MG63 (cell line): ENCODE measurements at regions not wholly inside any gene's neighbourhood (a gene's known extent, or its start where the extent isn't known, plus 50 kb on each side); places are given as distances from the start of the nearest gene placed in this dataset.
"Not testable (repeated sequence)": the region's sequence is repeated elsewhere in the genome, so short reads cannot be mapped to it uniquely, and the experiment has no call there.

Source experiments
- DNase-seq: peaks from one replicate; pipeline ENCODE4 v3.0.0-alpha.2; 2020
- H3K27me3 ChIP-seq: fragments of 250-450 bp; sonication (Bioruptor Pico); 2 replicates; pipeline ENCODE4 v1.5.1; 2020; ENCODE audit warnings: mild to moderate bottlenecking, moderate library complexity
- H3K36me3 ChIP-seq: fragments of 250-450 bp; sonication (Bioruptor Pico); 2 replicates; pipeline ENCODE4 v1.5.1; 2020; ENCODE audit warnings: mild to moderate bottlenecking, moderate library complexity
- H3K4me3 ChIP-seq: fragments of 250-450 bp; sonication (Bioruptor Pico); 2 replicates; pipeline ENCODE4 v1.5.1; 2020; ENCODE audit warnings: mild to moderate bottlenecking, moderate library complexity
- H3K9me3 ChIP-seq: fragments of 250-450 bp; sonication (Bioruptor Pico); 2 replicates; pipeline ENCODE4 v1.5.1; 2020; ENCODE audit warnings: mild to moderate bottlenecking, moderate library complexity

DNA sequence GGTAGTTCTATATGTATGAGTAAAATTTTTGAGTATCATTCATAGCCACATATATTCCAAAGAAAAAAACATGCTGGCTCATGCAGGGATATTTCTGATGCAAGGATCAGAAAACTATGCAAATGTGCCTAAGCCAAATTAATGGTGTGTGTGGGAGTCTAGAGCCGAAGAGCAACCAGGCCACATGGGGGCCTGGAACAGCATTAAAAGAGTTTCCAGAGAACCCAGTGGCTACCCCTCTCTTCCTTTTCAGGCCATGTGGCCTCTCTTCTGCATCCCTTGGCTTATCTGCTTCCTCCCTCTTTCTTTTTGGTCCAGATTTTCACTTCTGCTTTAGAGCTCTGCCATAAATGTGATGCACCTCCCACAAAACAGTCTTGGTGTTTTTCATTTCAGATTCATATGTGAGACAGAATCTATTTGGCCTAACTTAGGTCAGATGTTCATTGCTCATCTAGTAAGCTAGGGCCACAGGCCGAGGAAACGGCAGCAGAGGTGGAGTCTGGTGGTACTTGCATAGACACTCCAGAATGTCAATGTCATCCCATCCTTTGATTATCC, 300.0 kb downstream of the SH3GL2 start:
- no peak for DNase-seq
- H3K9me3 ChIP-seq: no peaks in the 10 kb centered on the region
- H3K36me3 ChIP-seq: no peaks in the 10 kb centered on the region
- H3K27me3 ChIP-seq: no peaks in the 10 kb centered on the region
- no peak overlapping the region for H3K4me3 ChIP-seq

DNA sequence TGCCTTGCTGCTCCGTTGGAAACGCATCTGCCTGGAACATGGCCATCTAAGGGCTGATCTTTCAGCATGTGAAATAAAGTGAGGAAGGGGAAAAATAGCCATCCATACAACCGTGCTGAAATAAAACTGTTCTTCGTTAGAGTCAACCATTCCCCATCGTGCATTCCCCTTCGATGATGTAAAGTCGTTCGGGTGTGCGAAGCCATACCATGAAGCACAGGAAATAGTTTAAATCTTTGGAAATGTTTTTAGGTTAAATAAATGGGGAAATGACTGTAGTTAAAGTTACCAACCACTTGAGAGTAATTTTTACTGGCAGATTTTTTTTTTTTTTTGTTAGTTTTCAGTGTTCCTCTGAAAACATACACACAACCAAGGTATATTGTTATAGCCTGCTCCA, 302.5 kb downstream of the SH3GL2 start:
- no peak for DNase-seq
- Histone ChIP-seq H3K36me3 (no peaks in the 10 kb centered on the region), H3K4me3 (no peak overlapping the region), H3K9me3 (no peaks in the 10 kb centered on the region), H3K27me3 (no peaks in the 10 kb centered on the region)

DNA sequence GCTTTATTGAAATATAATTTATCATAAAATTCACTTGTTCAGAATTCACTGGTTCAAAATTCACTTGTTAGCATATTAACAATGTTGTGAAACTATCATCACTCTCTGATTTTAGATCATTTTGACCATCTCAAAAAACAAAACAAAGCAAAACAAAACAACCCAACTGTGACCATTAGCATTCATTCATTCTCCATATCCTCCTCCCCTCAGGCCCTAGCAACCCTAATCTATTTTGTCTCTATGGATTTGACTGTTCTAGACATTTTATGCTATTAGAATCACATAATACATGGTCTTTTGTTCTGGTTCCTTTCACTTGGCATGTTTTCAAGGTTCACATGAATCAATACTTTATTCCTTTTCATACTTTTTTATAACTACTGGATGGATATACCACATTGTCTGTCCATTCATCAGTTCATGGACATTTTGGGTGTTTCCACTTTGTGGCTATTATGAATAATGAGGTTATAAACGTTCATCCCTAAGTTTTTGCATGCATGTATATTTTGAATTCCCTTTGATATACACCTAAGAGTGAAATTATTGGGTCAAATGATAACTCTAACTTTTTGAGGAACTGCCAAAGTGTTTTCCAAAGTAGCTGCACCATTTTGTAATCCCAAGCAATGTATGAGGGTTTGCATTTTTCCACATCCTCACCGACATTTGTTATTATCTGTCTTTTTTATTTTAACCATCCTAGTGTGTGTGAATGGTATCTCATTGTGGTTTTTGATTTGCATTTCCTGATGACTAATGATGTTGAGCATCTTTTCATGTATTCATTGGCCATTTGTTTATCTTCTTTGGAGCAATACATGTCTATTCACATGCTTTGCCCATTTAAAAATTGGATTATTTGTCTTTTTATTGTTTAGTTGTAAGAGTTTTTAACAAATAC, 304.1 kb downstream of the SH3GL2 start:
- Histone ChIP-seq H3K4me3 (no peak overlapping the region), H3K36me3 (no peaks in the 10 kb centered on the region), H3K27me3 (no peaks in the 10 kb centered on the region), H3K9me3 (no peaks in the 10 kb centered on the region)
- no peak for DNase-seq

DNA sequence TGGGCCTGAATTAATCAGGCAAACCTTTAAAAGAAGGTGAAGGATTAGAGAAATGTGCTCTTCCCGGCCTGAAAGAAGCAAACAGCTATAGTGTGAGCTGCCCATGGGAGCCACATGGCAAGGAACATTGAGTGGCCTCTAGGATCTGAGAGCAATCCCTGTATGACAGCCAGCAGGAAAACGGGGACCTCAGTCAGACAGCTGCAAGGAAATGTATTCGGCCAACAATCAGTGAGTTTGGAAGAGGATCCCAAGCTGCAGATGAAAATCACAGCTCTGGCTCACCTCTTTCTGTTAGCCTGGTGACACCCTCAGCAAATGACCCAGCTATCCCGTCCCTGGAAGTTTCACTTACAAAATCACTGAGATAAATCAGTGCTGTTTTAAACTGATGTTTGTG, 309.2 kb downstream of the SH3GL2 start:
- H3K4me3 ChIP-seq: no peak overlapping the region
- no peaks in the 10 kb centered on the region for H3K27me3 ChIP-seq
- H3K36me3 ChIP-seq: no peaks in the 10 kb centered on the region
- H3K9me3 ChIP-seq: no peaks in the 10 kb centered on the region
- DNase-seq: no peak

DNA sequence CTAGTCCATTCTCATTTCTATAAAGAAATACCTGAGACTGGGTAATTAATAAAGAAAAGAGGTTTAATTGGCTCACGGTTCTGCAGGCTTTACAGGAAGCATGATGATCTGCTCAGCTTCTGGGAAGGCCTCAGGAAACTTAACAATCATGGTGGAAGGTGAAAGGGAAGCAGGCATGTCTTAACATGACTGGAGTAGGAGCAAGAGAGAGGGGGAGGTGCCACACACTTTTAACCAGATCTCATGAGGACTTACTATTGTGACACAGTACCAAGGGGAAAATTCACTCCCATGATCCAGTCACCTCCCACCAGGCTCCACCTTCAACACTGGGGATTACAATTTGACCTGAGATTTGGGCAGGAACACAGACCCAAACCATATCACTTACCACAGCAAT, 310.1 kb downstream of the SH3GL2 start:
- DNase-seq, H3K9me3 ChIP-seq, H3K27me3 ChIP-seq, H3K36me3 ChIP-seq, H3K4me3 ChIP-seq: not testable (repeated sequence)

DNA sequence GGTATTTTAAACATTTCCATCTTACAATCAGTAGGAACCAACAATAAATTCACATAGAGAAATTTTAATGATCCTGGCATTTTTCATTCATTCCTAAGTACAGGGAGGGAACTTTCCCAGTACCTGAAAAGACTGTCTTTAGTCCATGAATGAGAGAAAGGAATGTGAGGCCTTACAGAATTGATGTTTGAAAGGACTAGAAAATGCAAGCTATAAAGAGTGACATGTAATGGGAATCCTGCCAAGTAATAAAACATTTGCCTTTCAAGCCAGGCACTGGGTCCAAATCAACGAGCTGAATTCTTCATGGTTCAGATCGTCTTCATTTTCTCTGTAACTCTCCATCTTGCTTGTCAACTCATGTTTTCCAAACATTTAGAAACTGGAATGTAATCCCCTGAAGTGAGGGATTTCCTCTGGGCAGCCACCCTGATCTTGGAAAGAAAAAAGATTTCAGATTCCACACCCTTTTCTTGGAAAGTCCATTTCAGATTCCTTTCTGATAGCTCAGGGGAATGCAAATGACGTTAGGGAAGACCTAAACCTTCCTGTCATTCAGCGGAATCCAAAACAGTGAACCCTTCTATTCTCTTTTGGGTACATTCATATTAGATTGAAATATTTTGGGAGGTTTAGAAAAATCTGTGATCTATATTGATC, 315.8 kb downstream of the SH3GL2 start:
- peaks cover 5% of the 10 kb centered on the region; the same call in 1 of the 2 replicates for H3K27me3 ChIP-seq
- no peak for DNase-seq
- no peaks in the 10 kb centered on the region for H3K9me3 ChIP-seq
- no peaks in the 10 kb centered on the region for H3K36me3 ChIP-seq
- H3K4me3 ChIP-seq: no peak overlapping the region

DNA sequence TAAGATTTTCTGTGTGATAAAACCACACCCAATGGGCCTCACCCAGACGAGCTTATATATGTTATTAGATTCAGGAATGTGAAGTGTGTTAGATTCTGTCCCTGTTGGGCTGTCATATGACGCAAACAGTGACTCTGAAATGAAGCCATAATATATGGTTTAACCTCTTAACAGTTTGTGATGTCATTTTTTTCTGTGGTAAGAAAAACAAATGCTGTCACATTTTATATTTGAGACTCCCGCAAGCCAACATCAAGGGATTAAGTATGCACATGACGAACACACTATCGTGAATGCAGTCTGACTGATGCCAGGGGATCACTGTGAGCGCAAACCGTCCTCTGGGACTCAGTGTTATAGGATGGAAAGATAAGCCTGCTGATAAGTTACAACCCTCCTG, 321.7 kb downstream of the SH3GL2 start:
- H3K9me3 ChIP-seq: no peaks in the 10 kb centered on the region
- DNase-seq: no peak
- peaks cover 15% of the 10 kb centered on the region for H3K27me3 ChIP-seq
- H3K4me3 ChIP-seq: no peak overlapping the region
- no peaks in the 10 kb centered on the region for H3K36me3 ChIP-seq

DNA sequence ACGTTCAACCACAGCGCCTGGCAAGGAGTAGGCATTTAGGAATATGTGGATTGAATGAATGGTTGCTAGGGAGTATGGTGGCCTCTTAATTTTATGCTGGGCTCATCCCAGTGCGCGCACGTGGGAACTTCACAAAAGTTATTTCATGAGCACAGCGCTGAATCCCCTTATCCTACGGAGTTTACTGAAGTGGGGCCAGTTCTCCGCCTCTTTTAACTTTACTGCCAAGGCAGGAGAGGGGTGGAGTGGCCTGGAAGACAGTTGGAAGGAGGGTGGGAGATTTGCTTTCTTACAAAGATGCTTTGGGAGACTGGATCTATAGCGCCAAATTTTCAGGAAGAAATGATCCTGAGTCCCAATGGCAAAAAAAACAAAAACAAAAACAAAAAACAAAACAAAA, 326.5 kb downstream of the SH3GL2 start:
- no peak for DNase-seq
- peaks cover 29% of the 10 kb centered on the region for H3K27me3 ChIP-seq
- no peaks in the 10 kb centered on the region for H3K9me3 ChIP-seq
- H3K4me3 ChIP-seq: no peak overlapping the region
- no peaks in the 10 kb centered on the region for H3K36me3 ChIP-seq

DNA sequence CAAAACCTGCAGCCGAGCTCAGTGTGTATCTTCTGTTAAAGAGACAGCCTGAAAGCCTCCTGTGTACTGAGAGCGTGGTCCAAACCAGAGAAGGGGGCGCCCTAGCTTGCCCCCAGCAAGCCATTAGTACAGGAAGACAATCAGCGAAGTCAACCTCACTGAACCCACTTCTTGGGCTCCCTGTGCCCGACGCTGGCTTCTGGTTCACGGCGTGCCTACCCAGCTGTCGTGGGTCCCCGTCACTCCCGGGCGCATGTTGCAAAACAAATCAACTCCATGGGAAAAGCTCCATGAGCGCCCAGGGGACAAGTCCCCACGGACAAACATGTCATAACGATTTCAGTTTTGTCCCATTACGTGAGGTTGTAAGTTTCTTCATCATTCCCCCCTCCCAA, 326.9 kb downstream of the SH3GL2 start:
- Histone ChIP-seq H3K36me3 (no peaks in the 10 kb centered on the region), H3K4me3 (no peak overlapping the region)
- no peak for DNase-seq

DNA sequence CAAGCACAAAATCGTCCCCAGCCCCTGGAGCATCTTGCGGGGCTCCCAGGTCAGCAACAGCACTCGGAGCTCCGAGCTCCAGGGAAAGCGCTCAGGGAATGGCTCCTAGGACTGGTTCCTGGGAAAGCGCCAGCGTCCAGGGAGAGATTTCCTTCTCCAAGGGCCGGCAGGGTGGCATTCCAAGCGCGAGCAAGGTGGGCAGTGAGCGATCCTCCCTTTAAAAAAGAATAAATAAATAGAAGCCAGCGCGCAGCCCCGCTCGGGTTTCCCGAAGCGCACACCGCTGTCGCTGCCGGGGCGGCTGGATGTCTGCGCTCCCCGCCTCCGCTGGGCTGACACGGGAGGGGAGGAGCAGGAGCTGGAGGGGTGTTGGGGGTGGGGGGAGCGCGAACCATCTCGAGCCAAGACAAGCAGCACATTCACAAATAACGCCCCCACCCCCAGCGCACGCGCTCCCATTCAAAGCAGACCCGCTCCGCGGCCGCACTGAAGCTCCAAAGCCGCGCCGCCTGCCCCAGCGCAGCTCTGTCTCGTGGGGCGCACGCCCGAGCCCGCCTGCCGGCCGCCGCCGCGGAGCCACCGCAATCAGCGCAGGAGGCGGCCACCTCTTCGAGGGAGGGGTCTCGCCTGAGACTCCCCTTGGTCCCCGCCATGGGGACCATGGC, 327.4 kb downstream of the SH3GL2 start:
- no peaks in the 10 kb centered on the region for H3K9me3 ChIP-seq
- no peaks in the 10 kb centered on the region for H3K36me3 ChIP-seq
- no peak for DNase-seq
- peaks cover 29% of the 10 kb centered on the region for H3K27me3 ChIP-seq
- no peak overlapping the region for H3K4me3 ChIP-seq

More for the DNA sequence above, 326.9 kb downstream of the SH3GL2 start:
- peaks cover 29% of the 10 kb centered on the region for H3K27me3 ChIP-seq
- H3K9me3 ChIP-seq: no peaks in the 10 kb centered on the region

DNA sequence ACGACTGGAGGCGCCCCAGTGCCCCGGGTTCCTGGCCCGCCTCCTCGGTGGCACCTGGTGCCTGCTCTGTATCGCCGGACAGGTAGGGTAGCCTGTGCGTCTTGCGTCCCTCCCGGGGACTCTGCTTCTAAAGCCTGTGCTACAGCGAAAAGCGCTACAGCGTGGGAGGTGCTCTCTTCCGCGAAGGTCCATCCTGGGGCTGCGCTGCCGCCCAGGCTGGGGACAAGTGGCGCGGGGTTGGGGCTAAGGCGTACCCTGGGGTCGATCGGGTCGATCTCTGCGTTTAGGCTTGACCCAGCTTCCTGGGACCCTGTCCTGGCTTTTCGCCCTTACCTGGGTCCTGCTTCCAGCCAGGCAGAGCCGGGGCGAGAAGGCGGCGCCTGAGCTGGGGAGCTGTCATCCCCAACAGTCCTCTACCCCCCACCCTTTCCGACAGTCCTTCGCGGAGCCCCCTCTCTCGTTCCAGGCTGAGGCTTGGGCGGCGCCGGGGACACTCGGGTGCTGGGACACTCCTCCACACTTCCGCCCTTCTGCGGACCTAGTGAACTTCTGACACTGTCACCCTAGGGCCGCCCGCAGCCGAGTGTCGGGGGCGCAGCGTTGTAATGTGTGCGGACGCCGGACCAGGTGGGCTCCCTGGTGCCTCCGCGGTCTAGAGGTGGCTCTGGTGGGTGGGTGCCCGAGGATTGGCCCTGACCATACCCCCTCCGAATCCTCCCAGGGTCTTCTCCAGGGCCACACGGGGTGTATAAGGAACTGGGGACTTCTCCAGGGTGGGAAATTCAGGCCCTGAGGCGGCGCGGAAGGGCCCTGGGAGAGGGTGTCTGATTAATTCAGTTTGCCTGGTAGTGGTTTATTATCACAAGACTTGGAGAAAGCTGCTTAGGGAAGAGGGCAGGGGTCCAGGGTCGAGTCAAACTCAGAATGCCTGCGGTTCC, 328.2 kb downstream of the SH3GL2 start:
- peaks cover 29% of the 10 kb centered on the region for H3K27me3 ChIP-seq

DNA sequence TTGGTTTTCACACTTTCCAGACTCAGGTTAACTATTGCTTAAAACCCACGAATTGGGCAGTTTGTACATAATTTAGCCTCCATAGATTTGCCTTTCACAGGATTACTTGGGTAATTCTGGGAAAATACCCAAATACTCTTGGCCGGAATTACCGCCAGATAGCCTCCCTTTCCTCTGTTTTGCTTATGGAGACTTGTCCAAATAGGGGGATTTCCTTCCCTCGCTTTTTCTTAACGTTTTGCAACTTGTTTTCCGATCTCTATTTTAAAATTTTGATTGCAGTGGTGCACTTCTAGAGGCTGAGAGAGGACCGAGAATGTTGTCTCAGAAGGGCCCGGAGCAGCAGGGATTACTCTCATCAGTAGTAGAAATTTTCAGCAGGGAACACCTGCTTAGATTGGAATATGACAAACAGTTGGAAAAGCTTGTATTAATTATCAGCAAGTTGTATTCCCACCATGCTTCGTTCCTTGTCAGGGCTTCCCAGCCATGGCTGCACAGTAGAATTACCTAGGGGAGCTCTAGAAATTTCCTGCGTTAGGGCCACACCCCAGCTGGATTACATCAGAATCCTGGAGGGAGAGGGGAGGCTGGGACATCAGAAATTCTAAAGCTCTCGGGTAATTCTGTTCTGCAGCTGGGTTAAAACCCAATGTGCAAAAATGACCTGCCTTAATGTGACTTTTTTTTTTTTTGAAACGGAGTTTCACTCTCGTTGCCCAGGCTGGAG, 329.1 kb downstream of the SH3GL2 start:
- Histone ChIP-seq H3K27me3 (peaks cover 29% of the 10 kb centered on the region), H3K9me3 (no peaks in the 10 kb centered on the region), H3K4me3 (no peak overlapping the region), H3K36me3 (no peaks in the 10 kb centered on the region)
- DNase-seq: no peak

More for the DNA sequence above, 328.2 kb downstream of the SH3GL2 start:
- no peak for DNase-seq
- Histone ChIP-seq H3K36me3 (no peaks in the 10 kb centered on the region), H3K9me3 (no peaks in the 10 kb centered on the region), H3K4me3 (no peak overlapping the region)

DNA sequence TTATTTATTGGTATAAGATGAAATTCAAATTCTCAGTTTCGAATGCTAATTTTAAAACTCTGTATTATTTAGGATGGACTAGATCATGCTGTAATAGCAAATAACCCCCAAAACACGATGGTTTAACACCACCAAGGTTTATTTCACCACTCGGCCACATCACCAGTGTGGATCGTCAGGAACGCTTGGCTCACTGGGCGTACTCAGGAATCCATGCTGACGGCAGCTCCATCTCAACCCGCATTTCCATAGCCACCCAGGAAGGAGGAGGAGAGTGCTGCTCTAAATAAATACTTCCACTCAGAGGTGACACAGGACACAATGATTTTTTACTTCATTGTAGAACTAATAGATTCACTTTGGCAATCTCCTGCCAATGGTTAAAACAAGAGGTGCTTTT, 347.4 kb downstream of the SH3GL2 start:
- Histone ChIP-seq H3K27me3 (peaks cover 1% of the 10 kb centered on the region; the same call in 1 of the 2 replicates), H3K9me3 (no peaks in the 10 kb centered on the region), H3K4me3 (no peak overlapping the region), H3K36me3 (no peaks in the 10 kb centered on the region)
- DNase-seq: no peak

DNA sequence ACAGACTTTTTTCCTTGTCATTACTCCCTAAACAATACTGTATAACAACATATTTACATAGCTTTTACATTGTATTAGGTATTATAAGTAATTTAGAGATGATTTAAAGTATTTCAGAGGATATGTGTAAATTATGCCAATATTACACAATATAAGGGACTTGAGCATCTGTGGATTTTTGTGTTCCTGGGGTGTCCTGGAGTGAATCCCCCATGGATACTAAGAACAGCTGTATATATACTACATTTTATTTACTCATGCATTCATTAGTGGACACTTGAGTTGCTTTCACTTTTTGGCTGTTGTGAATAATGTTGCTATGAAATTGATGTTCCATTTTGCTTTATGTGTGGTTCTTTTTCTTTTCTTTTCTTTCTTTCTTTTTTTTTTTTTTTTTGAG, 348.8 kb downstream of the SH3GL2 start:
- Histone ChIP-seq H3K36me3 (no peaks in the 10 kb centered on the region), H3K9me3 (no peaks in the 10 kb centered on the region), H3K4me3 (no peak overlapping the region), H3K27me3 (peaks cover 2% of the 10 kb centered on the region)
- DNase-seq: no peak

DNA sequence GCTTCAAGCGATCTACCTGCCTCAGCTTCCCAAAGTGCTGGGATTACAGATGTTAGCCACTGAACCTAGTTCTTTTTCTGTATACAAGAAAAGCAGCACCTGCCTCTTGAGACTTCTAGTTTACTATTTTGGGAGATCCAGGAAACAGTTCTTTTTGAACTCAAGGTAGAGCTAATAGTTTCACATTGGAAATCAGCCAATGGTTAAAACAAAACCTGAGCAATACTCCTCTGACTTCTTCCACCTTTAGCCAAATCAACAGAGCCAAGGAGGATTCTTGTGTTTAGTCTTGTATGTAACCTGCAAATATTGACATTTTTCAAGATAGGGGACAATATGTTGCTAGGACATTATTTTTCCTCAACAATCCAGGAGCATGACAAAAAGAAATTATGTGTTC, 349.4 kb downstream of the SH3GL2 start:
- DNase-seq: no peak
- no peaks in the 10 kb centered on the region for H3K9me3 ChIP-seq
- no peak overlapping the region for H3K4me3 ChIP-seq
- peaks cover 2% of the 10 kb centered on the region for H3K27me3 ChIP-seq
- H3K36me3 ChIP-seq: no peaks in the 10 kb centered on the region

DNA sequence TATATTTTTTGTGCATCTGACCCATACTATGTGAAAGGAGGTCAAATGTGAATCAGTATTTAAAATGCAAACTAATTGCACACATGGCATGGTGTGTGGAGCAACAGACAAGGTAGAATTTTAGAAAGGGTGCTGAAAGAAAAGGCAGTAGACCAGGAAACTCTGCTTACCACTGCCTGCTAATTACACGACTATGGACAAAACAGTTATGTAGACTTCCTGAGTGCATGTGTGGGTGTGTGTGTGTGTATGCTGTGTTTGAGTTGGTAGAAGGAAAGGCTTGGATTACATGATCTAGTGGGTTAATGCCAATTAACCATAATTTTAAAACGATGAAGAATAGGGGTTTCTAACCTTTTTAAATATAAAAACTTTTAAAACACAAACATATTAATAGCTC, 349.9 kb downstream of the SH3GL2 start:
- Histone ChIP-seq H3K36me3 (no peaks in the 10 kb centered on the region), H3K27me3 (peaks cover 2% of the 10 kb centered on the region), H3K4me3 (no peak overlapping the region), H3K9me3 (no peaks in the 10 kb centered on the region)
- no peak for DNase-seq
